Fibroblast of the aortic adventitia (primary cell): ENCODE measurements at regions not wholly inside any gene's neighbourhood (a gene's known extent, or its start where the extent isn't known, plus 50 kb on each side); places are given as distances from the start of the nearest gene placed in this dataset.
A peak's percentile ranks its signal among the peaks of the same experiment; 100 is the strongest.

Experiments
- DNase-seq: peaks from one replicate; pipeline ENCODE4 v3.0.0-alpha.2; 2010; ENCODE audit warnings: low read depth
- H3K4me3 ChIP-seq: 2 replicates; pipeline ENCODE4 v1.5.1; 2011; ENCODE audit warnings: low read depth, mild to moderate bottlenecking, control low read depth, low read length, moderate library complexity
- TF ChIP-seq, protein P1 (sequence below): IDR thresholded peaks from 2 replicates; pipeline ENCODE4 v1.5.1; 2011; ENCODE audit warnings: mild to moderate bottlenecking, low read length, control low read depth, inconsistent platforms; ENCODE audit not compliant: insufficient read depth

DNA sequence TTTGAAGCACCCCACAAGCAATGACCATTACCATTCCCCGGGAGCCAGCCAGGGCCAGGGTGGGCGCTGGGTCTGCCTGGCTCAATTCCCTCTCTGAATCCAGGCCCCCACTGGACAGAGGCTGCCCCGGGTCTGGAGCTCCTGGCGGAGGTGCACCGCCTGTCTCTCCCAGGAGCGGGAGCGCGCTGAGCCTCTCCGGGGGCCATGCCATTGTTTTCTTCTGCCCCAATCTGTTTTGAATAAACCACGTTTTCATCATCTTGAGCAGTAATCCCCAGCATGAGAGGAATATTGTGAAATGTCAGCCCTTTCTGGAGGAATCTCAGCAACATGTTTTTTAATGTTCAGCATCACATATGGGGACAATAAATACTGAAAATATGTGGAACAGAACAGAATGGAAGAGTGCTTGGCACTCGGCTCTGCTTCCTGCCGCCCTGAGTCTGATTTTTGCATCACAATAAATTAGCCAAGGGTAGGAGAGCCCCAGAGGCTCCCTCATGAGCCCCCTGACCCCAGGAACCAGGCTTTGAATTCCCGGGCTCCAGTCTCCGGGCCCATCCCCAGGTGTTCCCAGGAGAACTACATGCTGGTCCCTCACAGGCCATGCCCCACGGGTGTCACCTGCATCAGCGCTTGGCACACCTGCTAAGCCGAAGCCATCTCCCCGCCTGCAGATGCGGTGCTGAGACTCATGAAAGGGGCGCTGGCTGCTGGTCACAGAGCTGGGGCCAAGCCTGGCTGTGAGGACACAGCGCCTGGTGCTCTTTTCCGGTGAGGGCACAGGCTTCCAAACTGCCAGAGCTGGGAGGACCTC, 88.8 kb downstream of the INHBB start:
- no peak overlapping the region for H3K4me3 ChIP-seq
- DNase-seq: peak; percentile 12
- TF ChIP-seq, protein P1, sequence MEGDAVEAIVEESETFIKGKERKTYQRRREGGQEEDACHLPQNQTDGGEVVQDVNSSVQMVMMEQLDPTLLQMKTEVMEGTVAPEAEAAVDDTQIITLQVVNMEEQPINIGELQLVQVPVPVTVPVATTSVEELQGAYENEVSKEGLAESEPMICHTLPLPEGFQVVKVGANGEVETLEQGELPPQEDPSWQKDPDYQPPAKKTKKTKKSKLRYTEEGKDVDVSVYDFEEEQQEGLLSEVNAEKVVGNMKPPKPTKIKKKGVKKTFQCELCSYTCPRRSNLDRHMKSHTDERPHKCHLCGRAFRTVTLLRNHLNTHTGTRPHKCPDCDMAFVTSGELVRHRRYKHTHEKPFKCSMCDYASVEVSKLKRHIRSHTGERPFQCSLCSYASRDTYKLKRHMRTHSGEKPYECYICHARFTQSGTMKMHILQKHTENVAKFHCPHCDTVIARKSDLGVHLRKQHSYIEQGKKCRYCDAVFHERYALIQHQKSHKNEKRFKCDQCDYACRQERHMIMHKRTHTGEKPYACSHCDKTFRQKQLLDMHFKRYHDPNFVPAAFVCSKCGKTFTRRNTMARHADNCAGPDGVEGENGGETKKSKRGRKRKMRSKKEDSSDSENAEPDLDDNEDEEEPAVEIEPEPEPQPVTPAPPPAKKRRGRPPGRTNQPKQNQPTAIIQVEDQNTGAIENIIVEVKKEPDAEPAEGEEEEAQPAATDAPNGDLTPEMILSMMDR: no peak

DNA sequence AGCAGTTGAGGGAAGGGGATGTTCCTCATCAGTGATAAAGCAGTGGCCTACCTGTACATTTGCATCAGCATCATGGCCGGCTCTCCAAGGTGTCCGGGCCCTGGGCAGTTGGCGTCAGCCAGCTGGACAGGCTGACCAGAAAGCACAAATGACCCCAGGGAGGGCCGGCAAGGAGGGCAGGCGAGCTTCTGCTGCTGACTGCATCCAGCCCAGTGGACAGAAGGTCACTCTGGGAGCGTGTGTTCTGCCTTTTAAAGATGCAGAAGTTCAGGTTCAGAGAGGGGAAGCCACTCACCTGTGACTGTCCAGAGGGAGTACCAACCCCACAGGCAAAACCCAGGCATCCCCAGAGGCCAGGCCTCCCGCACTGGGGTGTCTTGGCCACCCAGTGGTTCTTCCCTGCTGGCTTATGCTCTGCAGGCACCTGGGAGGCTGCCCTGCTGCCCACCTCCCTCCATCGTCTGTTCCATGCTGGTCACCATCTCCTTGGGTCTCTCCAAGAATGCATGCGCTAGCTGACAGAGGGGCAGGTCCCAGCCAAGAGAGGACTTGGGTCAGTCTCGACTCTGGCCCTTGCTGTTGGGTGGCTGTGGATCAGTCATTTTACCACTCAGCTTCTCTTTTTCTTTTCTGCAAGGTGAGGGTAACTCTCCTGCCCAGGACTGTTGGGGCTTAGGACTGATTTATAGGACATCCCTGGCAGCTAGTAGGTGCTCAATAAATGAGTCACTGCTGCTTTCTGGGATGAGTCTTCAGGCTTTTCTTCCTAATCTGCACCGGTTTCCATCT, 89.9 kb downstream of the INHBB start:
- DNase-seq: no peak
- TF ChIP-seq, protein P1: no peak
- H3K4me3 ChIP-seq: no peak overlapping the region

DNA sequence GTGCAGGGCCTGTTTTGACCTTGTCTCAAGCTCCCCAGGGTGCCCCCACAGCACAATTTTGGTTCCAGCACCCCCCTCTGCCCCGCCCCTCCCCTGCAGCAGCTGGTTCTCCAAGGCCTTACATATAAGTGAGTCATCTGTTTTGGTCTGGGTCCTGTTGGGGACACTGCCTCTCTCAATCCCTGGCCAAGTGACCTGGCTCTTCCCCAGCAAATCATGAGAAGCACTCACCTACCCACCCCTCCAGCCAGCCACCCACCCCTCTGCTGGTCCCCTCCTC, 90.5 kb downstream of the INHBB start:
- H3K4me3 ChIP-seq: no peak overlapping the region
- no peak for DNase-seq
- TF ChIP-seq, protein P1: no peak

DNA sequence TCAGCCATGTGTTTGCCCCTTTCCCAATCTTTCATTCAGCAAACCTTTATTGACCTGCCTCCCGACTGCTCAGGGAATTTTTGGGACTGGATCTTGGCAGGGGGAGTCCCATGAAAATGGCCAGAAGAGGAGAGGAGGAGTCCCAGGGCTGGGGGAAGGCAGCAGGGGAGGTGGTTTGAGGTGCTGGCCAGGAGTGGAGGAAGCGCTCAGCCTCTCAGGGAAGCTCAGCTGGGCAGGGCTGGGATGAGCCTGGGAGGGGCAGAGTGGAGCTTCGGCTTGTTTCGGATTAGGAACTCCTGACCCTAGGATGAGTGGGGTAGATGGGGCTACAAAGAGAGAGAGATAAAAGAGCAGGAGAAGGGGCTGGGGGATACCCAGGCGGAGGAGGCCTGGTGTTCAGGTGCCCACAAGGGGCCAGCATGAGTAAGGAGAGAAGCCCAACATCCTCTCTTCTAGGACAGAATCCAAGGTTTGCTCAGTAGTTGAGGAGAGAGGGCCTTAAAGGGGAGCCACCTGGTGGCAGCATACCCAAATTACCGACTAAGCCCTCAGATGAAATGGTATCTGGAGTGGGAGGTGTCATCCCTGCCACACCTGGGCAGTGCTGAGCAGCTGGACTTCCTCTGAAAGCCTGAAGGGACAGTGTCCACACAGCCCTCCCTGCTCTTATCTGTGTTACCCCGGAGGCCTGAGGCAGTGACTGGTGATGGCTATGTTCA, 91.1 kb downstream of the INHBB start:
- DNase-seq: peak; percentile 18
- TF ChIP-seq, protein P1: peak; percentile 22

DNA sequence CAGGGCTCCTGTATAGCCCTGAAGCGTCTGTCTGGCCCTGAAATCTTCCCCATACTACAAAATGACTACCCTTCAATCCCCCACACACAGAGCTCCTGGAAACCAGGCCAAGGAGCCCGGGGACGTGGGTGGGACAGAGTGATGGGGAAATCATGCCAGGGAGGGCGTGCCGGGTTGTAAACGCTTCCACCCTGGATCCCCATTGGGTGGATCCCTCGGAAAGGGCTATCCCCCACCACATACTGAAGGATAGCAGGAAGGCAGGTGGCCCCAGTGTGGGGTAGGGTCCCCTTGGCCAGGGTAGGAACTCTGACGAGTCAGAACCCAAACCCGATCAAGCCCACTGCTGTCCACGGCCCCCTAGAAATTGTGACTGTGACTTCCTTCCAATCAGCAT, 91.7 kb downstream of the INHBB start:
- no peak overlapping the region for H3K4me3 ChIP-seq
- TF ChIP-seq, protein P1: no peak
- DNase-seq: no peak

More for the DNA sequence above, 91.1 kb downstream of the INHBB start:
- no peak overlapping the region for H3K4me3 ChIP-seq

DNA sequence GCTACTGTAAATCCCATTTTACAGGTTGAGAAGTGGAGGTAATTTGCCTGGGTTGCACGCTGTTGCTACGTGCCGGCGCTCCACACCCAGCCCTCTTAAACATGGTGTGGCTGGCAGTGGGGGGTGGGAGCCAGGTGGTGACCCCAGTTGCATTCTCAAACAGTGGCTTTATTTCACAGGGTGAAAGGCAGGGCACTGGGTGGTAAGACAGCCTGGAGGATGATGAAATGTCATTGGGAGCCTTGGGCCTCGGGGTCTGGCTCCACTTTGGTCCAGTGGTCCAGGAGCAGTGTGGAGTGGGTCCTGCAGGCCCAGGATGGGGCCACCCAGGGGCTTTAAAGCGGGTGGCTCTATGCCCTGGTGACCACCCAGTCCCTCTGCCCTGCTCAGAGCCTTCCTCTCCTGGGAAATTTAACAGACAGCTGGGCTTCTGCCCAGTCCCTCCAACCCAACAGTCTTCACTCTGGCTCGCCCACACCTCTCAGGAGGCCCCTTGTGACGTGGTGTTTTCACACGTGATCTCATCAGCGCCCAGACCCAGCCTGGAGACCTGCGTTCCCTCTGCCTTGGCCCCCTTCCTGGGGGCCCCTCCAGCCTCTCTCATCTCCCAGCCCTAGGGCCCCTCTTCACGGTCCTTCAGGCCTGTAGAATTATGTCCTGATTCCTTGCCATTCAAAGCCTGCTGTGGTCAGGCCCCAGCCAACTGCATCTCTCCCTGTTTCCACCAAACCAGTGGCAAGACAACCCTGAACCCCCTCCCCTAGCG, 92.5 kb downstream of the INHBB start:
- no peak overlapping the region for H3K4me3 ChIP-seq
- TF ChIP-seq, protein P1: no peak
- no peak for DNase-seq
